ENCODE measurements at regions not wholly inside any gene's neighbourhood (a gene's known extent, or its start where the extent isn't known, plus 50 kb on each side); places are given as distances from the start of the nearest gene placed in this dataset.
A peak's percentile ranks its signal among the peaks of the same experiment; 100 is the strongest.

DNA sequence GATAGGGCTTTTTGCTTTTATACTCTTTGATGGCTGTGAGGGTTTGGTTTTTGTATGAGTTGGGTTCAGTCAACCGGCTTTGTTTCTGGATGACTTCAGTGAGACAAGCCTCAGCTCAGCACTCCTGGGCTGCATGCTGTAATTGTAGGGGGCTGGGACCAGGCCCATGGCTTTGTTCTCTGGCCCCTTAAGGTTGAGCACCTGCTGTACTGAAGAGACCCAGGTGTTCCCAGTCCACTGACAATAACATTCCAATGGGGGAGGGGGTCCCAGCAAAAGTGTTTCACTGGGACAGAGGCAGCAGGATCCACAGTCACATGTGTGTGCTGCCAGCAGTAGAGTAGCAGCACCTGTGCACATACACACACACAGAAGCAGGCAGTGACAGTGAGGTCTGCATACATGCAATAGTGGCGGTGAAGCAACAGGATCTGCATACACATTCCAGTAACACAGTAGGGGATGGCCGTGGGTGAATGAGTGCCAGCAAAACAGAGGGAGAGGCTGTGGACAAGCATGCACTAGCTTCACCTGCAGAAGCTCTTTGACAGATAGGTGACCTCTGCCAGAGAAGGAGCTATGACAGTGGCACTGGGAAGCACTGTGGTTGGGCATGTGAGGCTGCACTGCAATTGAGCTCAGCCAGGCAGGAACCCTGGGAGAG is 240.4 kb downstream of the ASCL1 start:
- DNase-seq: peak; percentile 54

DNA sequence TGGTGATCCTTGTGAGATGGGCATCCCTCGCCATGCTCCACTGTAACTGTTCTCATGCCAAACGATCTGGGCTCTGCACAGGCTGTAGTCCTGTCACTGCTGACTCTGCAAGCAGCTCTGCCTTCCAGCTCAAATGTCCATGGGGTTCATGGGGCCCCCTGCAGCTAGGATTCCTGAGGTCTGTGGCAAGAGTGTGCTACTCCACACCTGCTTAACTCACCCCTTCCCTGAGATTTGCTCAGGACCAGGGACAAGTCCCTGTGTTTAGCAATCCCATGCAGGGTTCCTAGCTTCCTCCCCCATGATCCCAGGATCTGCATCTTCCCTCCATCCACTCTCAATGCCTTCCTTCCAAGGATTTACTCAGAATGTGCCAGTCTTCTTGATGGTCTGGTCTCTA is 241.0 kb downstream of the ASCL1 start:
- no peak for DNase-seq

DNA sequence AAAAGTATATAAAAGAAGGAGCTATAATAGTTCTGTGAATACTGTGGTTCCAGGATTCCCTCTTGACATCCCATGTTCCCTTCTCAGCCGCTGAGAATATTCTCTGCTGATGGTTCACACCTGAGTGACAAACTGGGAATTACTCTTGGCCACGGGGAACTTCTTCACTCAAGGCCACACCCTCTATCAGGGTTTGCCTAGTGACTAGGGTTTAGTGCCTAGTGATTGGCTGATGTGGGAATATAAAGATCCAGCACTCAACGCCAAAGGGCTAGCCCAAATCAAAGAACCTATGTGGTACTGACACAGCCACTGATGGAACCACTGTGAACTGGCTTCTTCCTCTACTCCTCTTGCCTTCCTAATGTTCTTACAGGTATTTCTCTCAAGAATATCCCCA is 248.4 kb downstream of the ASCL1 start:
- DNase-seq: no peak

DNA sequence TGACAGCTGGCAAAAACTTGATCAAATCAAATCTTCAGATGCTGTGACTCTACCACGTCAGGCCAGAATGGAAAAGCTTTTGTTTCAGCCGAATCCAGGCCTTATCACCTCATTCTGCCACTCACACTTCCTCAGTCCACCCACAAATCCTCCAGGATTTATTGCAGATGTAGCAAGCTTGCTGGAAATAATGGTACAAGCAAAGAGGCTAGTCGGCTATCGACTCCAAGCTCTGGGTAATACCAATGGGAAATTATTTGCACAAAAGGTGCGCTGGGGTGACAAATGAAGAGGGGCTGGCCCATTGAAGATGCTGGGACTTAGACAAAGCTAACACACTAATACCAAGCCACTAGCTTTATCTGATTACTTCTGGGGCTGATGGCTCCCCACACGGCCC is 250.5 kb downstream of the ASCL1 start:
- no peak for DNase-seq

DNA sequence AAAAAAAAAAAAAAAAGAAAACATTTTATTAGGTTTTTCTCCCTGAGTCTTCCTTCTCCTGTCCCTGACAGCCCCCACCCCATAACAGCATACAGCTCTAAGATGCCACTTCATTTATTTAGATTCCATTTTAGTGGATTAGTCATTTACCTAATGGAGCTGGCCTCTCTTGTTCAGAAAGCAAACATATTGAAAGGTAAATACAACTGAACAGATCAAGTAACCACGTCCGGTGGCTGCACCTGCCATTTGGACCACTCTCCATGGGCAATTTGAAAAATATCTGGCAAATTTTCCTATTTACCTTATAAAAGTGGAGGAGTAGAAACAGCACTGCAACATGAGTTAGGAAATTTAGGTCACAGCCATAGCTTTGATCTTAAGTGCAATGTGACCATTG is 254.6 kb downstream of the C12orf42 start:
- DNase-seq: peak; percentile 96

DNA sequence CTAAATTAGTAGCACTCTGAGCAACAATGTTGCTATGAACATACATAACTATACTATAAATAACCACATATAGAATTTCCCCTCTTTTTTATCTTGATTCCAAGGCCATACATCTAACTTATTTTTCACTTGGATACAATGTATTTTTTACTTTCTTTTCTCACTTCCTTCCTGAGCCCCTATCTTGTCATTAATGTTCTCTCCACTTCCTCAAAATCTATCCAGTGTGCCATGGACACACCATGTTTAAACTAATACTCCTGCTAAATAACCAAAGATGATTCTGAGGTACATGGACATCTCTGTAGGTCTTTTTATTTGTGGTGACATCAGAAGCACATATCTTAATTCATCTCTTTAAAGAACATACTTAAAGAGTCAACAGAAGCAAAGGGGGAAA is 251.2 kb downstream of the C12orf42 start:
- DNase-seq: no peak

DNA sequence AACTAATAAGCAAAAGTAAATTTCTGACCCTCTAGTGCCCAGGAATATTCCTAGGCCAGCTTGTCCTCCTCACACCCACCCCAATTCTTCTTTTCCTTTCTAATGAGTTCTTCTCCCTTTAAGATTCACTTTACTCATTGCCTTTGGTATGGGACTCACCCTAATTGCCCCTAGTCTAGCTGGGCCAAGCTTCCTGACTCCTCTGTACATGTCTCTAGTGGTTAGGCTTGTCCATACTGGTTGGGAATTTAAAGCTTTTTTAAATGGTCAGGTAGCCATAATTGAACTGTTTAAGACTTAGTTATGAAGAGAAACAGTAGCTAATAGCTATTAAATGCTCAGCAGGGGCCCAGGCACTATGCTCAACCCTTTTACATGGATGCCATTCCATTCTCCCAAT is 248.2 kb downstream of the C12orf42 start:
- DNase-seq: no peak

DNA sequence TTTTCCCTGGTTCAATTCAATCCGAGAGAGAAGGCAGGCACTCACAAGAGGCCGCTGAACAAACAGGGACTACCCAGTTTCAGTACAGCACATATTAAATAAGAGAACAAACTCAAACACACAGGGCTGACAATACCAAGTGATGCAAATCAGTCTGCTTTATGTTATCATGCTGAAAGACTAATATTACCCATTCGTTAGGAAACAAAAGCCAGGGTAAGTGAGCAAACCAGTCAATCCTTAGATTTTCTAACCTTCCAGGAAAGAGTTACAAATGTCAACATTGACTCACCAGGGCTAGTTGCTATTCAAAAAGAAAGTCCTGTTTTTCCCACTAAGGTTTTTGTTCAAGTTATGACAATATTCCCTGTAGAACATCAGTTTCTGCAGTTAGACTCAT is 246.2 kb downstream of the C12orf42 start:
- peak; percentile 83 for DNase-seq

DNA sequence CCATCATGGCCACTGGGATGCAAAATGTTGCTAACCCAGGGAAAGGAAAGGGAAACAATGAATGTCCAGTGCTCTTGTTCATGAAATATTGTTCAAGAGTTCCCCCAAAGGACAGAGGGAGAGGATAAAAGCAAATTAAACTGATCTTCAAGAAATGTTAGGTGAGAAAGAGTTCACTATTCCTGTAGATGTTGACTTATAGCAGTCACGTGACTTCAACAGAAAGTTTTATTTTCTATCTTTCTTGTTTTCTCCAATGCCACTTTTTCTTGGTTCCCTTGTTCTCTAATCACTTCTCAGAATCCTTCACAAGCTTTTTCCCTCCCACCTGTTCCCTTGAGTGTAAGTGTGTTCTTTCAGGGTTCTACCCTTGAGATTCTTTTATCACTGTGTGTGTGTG is 245.3 kb downstream of the C12orf42 start:
- no peak for DNase-seq

All from NCI-H510A treated with DMSO at 0.1 percent for 48 hours (cell line).